Mesothelial cell of epicardium (in vitro differentiated cells): ENCODE measurements at regions not wholly inside any gene's neighbourhood (a gene's known extent, or its start where the extent isn't known, plus 50 kb on each side); places are given as distances from the start of the nearest gene placed in this dataset.

Experiments used
- DNase-seq, 2 experiments: peaks; one replicate each; pipeline ENCODE4 v3.0.0; 2021; ENCODE audit warnings: low spot score in 2 of 2; ENCODE audit not compliant: unreplicated experiment in 2 of 2
- H3K27ac Mint-ChIP-seq: 2 replicates; pipeline ENCODE4 v1.8.0; 2021; ENCODE audit warnings: mixed read lengths
- H3K27me3 Mint-ChIP-seq: 2 replicates; pipeline ENCODE4 v1.8.0; 2021; ENCODE audit warnings: low read depth, mixed read lengths
- H3K36me3 Mint-ChIP-seq: 2 replicates; pipeline ENCODE4 v1.8.0; 2021; ENCODE audit warnings: mixed read lengths
- H3K4me1 Mint-ChIP-seq: 2 replicates; pipeline ENCODE4 v1.8.0; 2021; ENCODE audit warnings: mixed read lengths
- H3K4me3 Mint-ChIP-seq: 2 replicates; pipeline ENCODE4 v1.8.0; 2021; ENCODE audit warnings: mild to moderate bottlenecking, moderate library complexity, mixed read lengths
- H3K9me3 Mint-ChIP-seq: 2 replicates; pipeline ENCODE4 v1.8.0; 2021; ENCODE audit warnings: mixed read lengths
- TF ChIP-seq, protein P1 (sequence below): fragments of 200-600 bp; sonication (generic); IDR thresholded peaks from one replicate; pipeline ENCODE4 v1.5.0; 2021; ENCODE audit warnings: antibody characterized with exemption; ENCODE audit not compliant: unreplicated experiment

DNA sequence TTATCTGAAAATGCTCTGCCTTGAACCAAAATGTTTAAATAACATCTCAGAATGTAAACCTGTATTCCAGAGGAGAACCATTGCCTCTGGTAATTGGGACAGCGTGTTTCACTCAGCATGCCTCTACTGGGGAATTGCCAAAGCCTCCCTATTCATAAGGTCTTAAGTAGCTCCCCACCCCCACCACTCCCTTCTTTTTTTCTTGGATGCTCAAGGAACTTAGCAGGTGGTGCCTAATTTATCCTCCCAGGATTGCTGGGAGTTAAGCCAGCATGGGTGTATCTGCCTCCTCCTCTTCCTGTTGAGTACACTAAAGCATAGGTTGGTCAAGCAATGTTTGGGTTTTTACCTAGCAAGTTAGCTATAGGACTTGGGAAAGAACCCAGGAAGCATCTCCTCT lies 220.2 kb downstream of the DMAC1 start:
- Mint-ChIP-seq H3K27ac (no peak overlapping the region), H3K36me3 (no peaks in the 10 kb centered on the region), H3K9me3 (no peaks in the 10 kb centered on the region), H3K4me1 (peaks cover 19% of the 10 kb centered on the region), H3K27me3 (peaks cover 3% of the 10 kb centered on the region), H3K4me3 (no peak overlapping the region)
- DNase-seq: no peak
- TF ChIP-seq, protein P1, sequence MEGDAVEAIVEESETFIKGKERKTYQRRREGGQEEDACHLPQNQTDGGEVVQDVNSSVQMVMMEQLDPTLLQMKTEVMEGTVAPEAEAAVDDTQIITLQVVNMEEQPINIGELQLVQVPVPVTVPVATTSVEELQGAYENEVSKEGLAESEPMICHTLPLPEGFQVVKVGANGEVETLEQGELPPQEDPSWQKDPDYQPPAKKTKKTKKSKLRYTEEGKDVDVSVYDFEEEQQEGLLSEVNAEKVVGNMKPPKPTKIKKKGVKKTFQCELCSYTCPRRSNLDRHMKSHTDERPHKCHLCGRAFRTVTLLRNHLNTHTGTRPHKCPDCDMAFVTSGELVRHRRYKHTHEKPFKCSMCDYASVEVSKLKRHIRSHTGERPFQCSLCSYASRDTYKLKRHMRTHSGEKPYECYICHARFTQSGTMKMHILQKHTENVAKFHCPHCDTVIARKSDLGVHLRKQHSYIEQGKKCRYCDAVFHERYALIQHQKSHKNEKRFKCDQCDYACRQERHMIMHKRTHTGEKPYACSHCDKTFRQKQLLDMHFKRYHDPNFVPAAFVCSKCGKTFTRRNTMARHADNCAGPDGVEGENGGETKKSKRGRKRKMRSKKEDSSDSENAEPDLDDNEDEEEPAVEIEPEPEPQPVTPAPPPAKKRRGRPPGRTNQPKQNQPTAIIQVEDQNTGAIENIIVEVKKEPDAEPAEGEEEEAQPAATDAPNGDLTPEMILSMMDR: no peak

DNA sequence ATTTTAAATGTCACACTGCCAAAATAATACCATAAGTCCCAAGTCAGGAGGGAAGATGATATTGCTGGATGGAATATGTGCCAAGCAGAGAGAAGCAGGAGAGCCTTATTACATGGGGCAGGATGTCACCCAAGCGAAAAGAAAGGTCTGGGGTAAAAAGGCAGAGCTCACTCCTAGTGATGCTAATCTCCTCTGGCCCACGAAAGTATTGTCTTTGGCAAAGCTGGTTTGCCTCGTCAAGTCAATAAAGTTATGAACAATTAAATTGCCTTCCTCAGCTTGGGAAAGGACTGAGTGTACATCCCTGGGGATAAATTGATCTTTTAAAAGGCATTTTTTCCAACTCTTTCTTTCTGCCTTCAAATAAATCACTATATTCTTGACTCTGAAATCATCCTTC lies 220.6 kb downstream of the DMAC1 start:
- Mint-ChIP-seq H3K36me3 (no peaks in the 10 kb centered on the region), H3K9me3 (no peaks in the 10 kb centered on the region), H3K27ac (no peak overlapping the region), H3K4me1 (peaks cover 19% of the 10 kb centered on the region), H3K4me3 (no peak overlapping the region), H3K27me3 (peaks cover 3% of the 10 kb centered on the region)
- no peak for DNase-seq
- TF ChIP-seq, protein P1: no peak

DNA sequence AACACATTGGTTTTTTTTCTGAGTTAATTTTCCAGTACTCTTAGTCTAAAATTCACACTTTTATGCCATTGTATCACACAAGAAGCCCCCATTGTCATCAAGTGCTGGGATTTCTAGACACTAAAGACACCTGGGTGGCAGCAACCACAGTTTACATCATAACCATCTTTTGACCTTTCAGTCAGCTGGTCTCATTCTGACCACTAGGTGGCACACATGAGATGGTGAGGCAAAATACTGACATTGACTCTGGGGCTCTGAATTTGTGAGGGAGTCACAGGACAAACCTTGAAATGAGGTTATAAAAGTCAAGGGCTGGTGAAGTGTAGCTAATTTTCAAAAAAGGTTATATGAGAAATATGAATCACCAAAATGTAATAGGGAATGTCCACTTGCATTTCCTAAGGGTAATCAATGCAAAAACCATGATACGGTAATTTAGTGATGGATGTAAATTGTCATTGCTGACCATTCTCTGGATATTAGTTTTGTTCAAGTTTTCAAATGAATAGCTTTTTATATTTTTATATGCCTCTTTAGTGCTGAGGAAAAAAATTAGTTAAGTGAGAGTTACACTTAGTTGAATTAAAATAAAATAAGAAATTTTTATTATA lies 229.4 kb downstream of the DMAC1 start:
- DNase-seq: peak in 1 of 2 experiments; percentile 43
- no peak overlapping the region for H3K4me3 Mint-ChIP-seq
- H3K4me1 Mint-ChIP-seq: no peaks in the 10 kb centered on the region
- H3K36me3 Mint-ChIP-seq: no peaks in the 10 kb centered on the region
- H3K27me3 Mint-ChIP-seq: peaks cover 4% of the 10 kb centered on the region
- TF ChIP-seq, protein P1: peak; percentile 91
- no peaks in the 10 kb centered on the region for H3K9me3 Mint-ChIP-seq
- no peak overlapping the region for H3K27ac Mint-ChIP-seq

DNA sequence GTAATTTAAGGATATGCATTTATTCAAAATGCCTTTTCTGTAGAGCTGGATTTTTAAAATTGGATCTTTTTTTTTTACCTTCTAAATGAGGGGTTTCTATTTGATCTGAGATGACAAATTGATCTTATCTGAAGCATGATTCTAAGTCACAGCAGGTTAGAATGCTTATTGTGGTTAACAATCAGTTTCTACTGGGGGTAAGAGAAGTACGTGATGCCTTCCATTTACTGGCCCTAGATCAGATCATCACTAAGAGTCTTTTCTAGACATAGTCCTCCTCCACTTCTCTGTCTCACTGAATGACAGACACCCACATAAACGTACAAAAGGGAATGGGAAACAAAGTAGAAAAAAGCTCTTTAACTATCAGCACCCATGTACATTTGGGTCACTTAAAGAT lies 231.9 kb downstream of the DMAC1 start:
- no peak overlapping the region for H3K4me3 Mint-ChIP-seq
- TF ChIP-seq, protein P1: no peak
- H3K9me3 Mint-ChIP-seq: no peaks in the 10 kb centered on the region
- H3K36me3 Mint-ChIP-seq: no peaks in the 10 kb centered on the region
- H3K27ac Mint-ChIP-seq: no peak overlapping the region
- H3K4me1 Mint-ChIP-seq: no peaks in the 10 kb centered on the region
- DNase-seq: no peak
- H3K27me3 Mint-ChIP-seq: peaks cover 4% of the 10 kb centered on the region

DNA sequence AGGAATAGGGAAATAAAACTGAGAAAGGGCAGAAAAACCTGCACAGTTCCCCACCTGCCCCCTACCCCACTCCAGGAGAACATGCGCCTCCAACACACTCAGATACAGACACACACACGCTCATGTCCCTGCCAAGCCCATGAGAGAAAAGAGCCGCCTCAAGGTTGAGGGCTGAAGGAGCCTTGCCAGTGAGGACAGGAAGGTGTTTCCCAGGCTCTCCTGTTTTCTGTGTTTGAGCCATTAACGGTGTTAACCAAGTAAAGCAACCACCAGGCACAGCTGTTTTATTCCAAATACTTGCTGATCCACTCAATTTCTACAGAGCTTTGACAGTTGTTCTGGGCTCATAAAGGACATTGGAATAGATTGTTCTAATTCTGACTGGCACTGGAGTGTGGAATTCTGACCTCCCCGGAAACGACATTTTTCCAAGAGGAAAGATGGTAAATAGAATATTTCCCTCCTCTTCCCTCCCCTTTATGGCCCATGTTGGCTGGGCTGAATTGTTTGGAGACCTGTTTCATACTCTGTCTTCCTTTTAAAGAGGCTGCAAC lies 238.0 kb downstream of the DMAC1 start:
- Mint-ChIP-seq H3K36me3 (no peaks in the 10 kb centered on the region), H3K4me1 (peaks cover 2% of the 10 kb centered on the region), H3K27ac (no peak overlapping the region), H3K27me3 (peaks cover 4% of the 10 kb centered on the region), H3K4me3 (no peak overlapping the region), H3K9me3 (no peaks in the 10 kb centered on the region)
- TF ChIP-seq, protein P1: no peak
- no peak for DNase-seq
